WTC11 (cell line): ENCODE measurements at regions not wholly inside any gene's neighbourhood (a gene's known extent, or its start where the extent isn't known, plus 50 kb on each side); places are given as distances from the start of the nearest gene placed in this dataset.

ENCODE experiments used
- ATAC-seq: fragments of 200-7000 bp; cut with Tn5 transposase; 2 replicates; pipeline ENCODE4 v1.10.0; 2021; ENCODE audit warnings: mild to moderate bottlenecking, moderate library complexity
- CTCF ChIA-PET: fragments of 300-600 bp; sonication (Branson Sonifier 250); formaldehyde crosslinking; loops from one replicate; lab custom pipeline; 2021; ENCODE audit warnings: antibody characterized with exemption; lab: Charles Lee
- POLR2A ChIA-PET: fragments of 350-600 bp; sonication (Branson Sonifier 250); formaldehyde crosslinking; loops from one replicate; lab custom pipeline; 2021; ENCODE audit warnings: antibody characterized with exemption; lab: Charles Lee
- DNase-seq: peaks from one replicate; pipeline ENCODE4 v3.0.0; 2021; ENCODE audit warnings: low spot score
- H3K27ac Mint-ChIP-seq: 2 replicates; pipeline ENCODE4 v1.8.0; 2021; ENCODE audit warnings: mixed read lengths
- H3K27me3 Mint-ChIP-seq: 2 replicates; pipeline ENCODE4 v1.8.0; 2021; ENCODE audit warnings: low read depth, mild to moderate bottlenecking, moderate library complexity, mixed read lengths
- H3K36me3 Mint-ChIP-seq: 2 replicates; pipeline ENCODE4 v1.8.0; 2021; ENCODE audit warnings: mixed read lengths
- H3K4me1 Mint-ChIP-seq: 2 replicates; pipeline ENCODE4 v1.8.0; 2022; ENCODE audit warnings: mixed read lengths
- H3K4me3 Mint-ChIP-seq: 2 replicates; pipeline ENCODE4 v1.8.0; 2021; ENCODE audit warnings: mild to moderate bottlenecking, moderate library complexity, mixed read lengths
- H3K9me3 Mint-ChIP-seq: 2 replicates; pipeline ENCODE4 v1.8.0; 2021; ENCODE audit warnings: mixed read lengths
- ATF1 ChIP-seq: sonication (generic); formaldehyde crosslinking; IDR thresholded peaks from 2 replicates; pipeline ENCODE4 v1.8.1; 2023; ENCODE audit warnings: mild to moderate bottlenecking, moderate library complexity, missing genetic modification reagents
- ATF6 ChIP-seq: sonication (generic); formaldehyde crosslinking; IDR thresholded peaks from 2 replicates; pipeline ENCODE4 v1.8.1; 2023; ENCODE audit warnings: mild to moderate bottlenecking, missing genetic modification reagents
- E2F5 ChIP-seq: sonication (generic); formaldehyde crosslinking; IDR thresholded peaks from 2 replicates; pipeline ENCODE4 v1.8.1; 2022; ENCODE audit warnings: mild to moderate bottlenecking, moderate library complexity, missing genetic modification reagents
- ELF4 ChIP-seq: sonication (generic); formaldehyde crosslinking; IDR thresholded peaks from 2 replicates; pipeline ENCODE4 v1.8.1; 2022; ENCODE audit warnings: low read depth, mild to moderate bottlenecking, moderate library complexity, missing genetic modification reagents
- ERG ChIP-seq: fragments of 250-450 bp; sonication (Bioruptor Pico); IDR thresholded peaks from 2 replicates; pipeline ENCODE4 v1.8.0; 2021; ENCODE audit warnings: mild to moderate bottlenecking
- FOXK1 ChIP-seq: sonication (generic); formaldehyde crosslinking; IDR thresholded peaks from 2 replicates; pipeline ENCODE4 v1.8.0; 2022; ENCODE audit warnings: mild to moderate bottlenecking, moderate library complexity, missing genetic modification reagents
- FOXP4 ChIP-seq: sonication (generic); formaldehyde crosslinking; IDR thresholded peaks from 2 replicates; pipeline ENCODE4 v1.8.0; 2022; ENCODE audit warnings: mild to moderate bottlenecking, missing genetic modification reagents
- GRHL2 ChIP-seq: fragments of 250-450 bp; sonication (Bioruptor Pico); IDR thresholded peaks from 2 replicates; pipeline ENCODE4 v1.8.0; 2022; ENCODE audit warnings: mild to moderate bottlenecking, moderate library complexity; ENCODE audit not compliant: insufficient replicate concordance, severe bottlenecking
- IRF1 ChIP-seq: sonication (generic); formaldehyde crosslinking; IDR thresholded peaks from 2 replicates; pipeline ENCODE4 v1.8.0; 2023; ENCODE audit warnings: missing genetic modification reagents
- NFYB ChIP-seq: sonication (generic); formaldehyde crosslinking; conservative IDR thresholded peaks from 2 replicates; pipeline ENCODE4 v1.8.0; 2022; ENCODE audit warnings: low read depth, missing genetic modification reagents
- OVOL2 ChIP-seq: fragments of 250-450 bp; sonication (Bioruptor Pico); IDR thresholded peaks from 2 replicates; pipeline ENCODE4 v1.9.0; 2021; ENCODE audit warnings: mild to moderate bottlenecking, borderline replicate concordance
- RORB ChIP-seq: fragments of 250-450 bp; sonication (Bioruptor Pico); IDR thresholded peaks from 2 replicates; pipeline ENCODE4 v1.9.0; 2021; ENCODE audit warnings: mild to moderate bottlenecking
- SOX15 ChIP-seq: fragments of 250-450 bp; sonication (Bioruptor Pico); IDR thresholded peaks from 2 replicates; pipeline ENCODE4 v1.9.0; 2021; ENCODE audit warnings: mild to moderate bottlenecking
- ZBTB43 ChIP-seq: sonication (generic); formaldehyde crosslinking; IDR thresholded peaks from 2 replicates; pipeline ENCODE4 v1.8.1; 2023; ENCODE audit warnings: mild to moderate bottlenecking, missing genetic modification reagents
- ZNF425 ChIP-seq: fragments of 250-450 bp; sonication (Bioruptor Pico); conservative IDR thresholded peaks from 2 replicates; pipeline ENCODE4 v1.9.0; 2021; ENCODE audit warnings: mild to moderate bottlenecking
- ZNF532 ChIP-seq: fragments of 250-450 bp; sonication (Bioruptor Pico); IDR thresholded peaks from 2 replicates; pipeline ENCODE4 v1.9.0; 2021; ENCODE audit warnings: mild to moderate bottlenecking, borderline replicate concordance
- ZNF671 ChIP-seq: fragments of 250-450 bp; sonication (Bioruptor Pico); IDR thresholded peaks from 2 replicates; pipeline ENCODE4 v1.8.0; 2021; ENCODE audit warnings: mild to moderate bottlenecking

- POLR2A ChIA-PET, result no interaction called here
- Mint-ChIP-seq H3K27me3 (no peaks in the 10 kb centered on the region), H3K27ac (no peak overlapping the region; the same call in 1 of the 2 replicates), H3K4me3 (no peak overlapping the region), H3K36me3 (no peaks in the 10 kb centered on the region), H3K9me3 (no peaks in the 10 kb centered on the region), H3K4me1 (peaks cover 47% of the 10 kb centered on the region)
- TF ChIP-seq ATF6, result no peak
- no peak for TF ChIP-seq RORB
- TF ChIP-seq ZNF671 (CRISPR knock-in tag), result no peak
- TF ChIP-seq ELF4, result no peak
- TF ChIP-seq NFYB (CRISPR knock-in tag), result no peak
- no peak for TF ChIP-seq FOXK1 (CRISPR knock-in tag)
- no peak for TF ChIP-seq GRHL2 (CRISPR knock-in tag)
- no peak for TF ChIP-seq ZBTB43 (CRISPR knock-in tag)
- TF ChIP-seq FOXP4, result no peak
- TF ChIP-seq E2F5 (CRISPR knock-in tag), result no peak
- TF ChIP-seq IRF1 (CRISPR knock-in tag), result no peak
- TF ChIP-seq ATF1 (CRISPR knock-in tag), result no peak
- no peak for TF ChIP-seq ERG
- ATAC-seq (no peak), DNase-seq (no peak)
- CTCF ChIA-PET, result no interaction called here
These were observed 1313.2 kb upstream of the NRXN1 start for GRCh38 chr2:52345082-52345481.

- no peaks in the 10 kb centered on the region for H3K27me3 Mint-ChIP-seq
- no peak for TF ChIP-seq SOX15 (CRISPR knock-in tag)
- TF ChIP-seq RORB, result no peak
- no peak for TF ChIP-seq OVOL2
- TF ChIP-seq IRF1 (CRISPR knock-in tag), result no peak
- TF ChIP-seq ZNF425 (CRISPR knock-in tag), result no peak
- TF ChIP-seq ZNF532 (CRISPR knock-in tag), result no peak
These were observed 1311.9 kb upstream of the NRXN1 start for GRCh38 chr2:52343706-52344266.

More at GRCh38 chr2:52343706-52344266, 1311.9 kb upstream of the NRXN1 start:
- no peak overlapping the region for H3K27ac Mint-ChIP-seq
- H3K4me1 Mint-ChIP-seq, result peaks cover 59% of the 10 kb centered on the region
- ChIA-PET CTCF (no interaction called here), POLR2A (interaction anchor here (0.6 to 1.0 kb wide), 2 partner anchors 10 to 460 kb away, joined by 3 read pairs; no protein-coding TSS in a partner anchor)
- no peaks in the 10 kb centered on the region for H3K9me3 Mint-ChIP-seq
- ATAC-seq (no peak; the same call in 1 of the 2 replicates), DNase-seq (no peak)
- no peaks in the 10 kb centered on the region for H3K36me3 Mint-ChIP-seq
- H3K4me3 Mint-ChIP-seq, result no peak overlapping the region
